Central memory CD8-positive, alpha-beta T cell (primary cell): ENCODE measurements at regions not wholly inside any gene's neighbourhood (a gene's known extent, or its start where the extent isn't known, plus 50 kb on each side); places are given as distances from the start of the nearest gene placed in this dataset.

ENCODE experiments used
- ATAC-seq: fragments of 150-1000 bp; cut with Tn5 transposase; replicated peaks from 2 replicates; pipeline ENCODE4 v1.10.0; 2022; ENCODE audit warnings: mild to moderate bottlenecking, moderate FRiP score, moderate number of reproducible peaks; ENCODE audit not compliant: poor library complexity, severe bottlenecking; ENCODE audit errors: extremely low read depth
- DNase-seq, 2 donors: peaks; one replicate each; pipeline ENCODE4 v3.0.0; 2021; ENCODE audit warnings: low spot score in 2 of 2
- H3K27ac Mint-ChIP-seq: one replicate; pipeline ENCODE4 v1.8.0; 2022; ENCODE audit warnings: low read depth, mild to moderate bottlenecking, moderate library complexity, mixed read lengths
- H3K27me3 Mint-ChIP-seq: one replicate; pipeline ENCODE4 v1.8.0; 2022; ENCODE audit warnings: mixed read lengths
- H3K36me3 Mint-ChIP-seq: one replicate; pipeline ENCODE4 v1.8.0; 2022; ENCODE audit warnings: mild to moderate bottlenecking, moderate library complexity, mixed read lengths; ENCODE audit not compliant: insufficient read depth
- H3K4me1 Mint-ChIP-seq: one replicate; pipeline ENCODE4 v1.8.0; 2022; ENCODE audit warnings: mixed read lengths
- H3K4me3 Mint-ChIP-seq: one replicate; pipeline ENCODE4 v1.8.0; 2022; ENCODE audit warnings: mild to moderate bottlenecking, moderate library complexity, mixed read lengths
- H3K9me3 Mint-ChIP-seq: one replicate; pipeline ENCODE4 v1.8.0; 2022; ENCODE audit warnings: mixed read lengths

DNA sequence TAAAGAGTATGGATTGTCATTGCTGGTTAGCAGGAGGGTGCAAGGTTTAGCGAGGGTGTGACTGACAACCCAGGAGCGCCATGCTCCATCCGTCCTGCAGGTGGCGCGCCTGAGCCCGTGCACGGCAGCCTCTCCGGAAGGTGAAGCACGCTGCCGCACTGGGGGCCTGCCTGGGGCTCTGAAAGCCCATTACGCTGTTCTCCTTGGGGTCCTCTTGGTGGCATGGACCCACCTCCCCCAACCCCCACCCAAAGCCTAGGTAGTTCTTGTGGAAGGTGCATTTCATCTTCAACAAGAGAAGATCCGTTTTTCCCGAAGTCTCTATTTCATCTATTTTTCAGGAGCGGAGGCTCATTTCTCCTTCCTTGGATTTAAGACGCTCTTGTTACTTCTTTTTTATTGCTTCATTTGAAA lies 197.4 kb upstream of the KCNG1 start:
- DNase-seq (peak; percentile 19 to 43), ATAC-seq (peak; percentile 32)
- Mint-ChIP-seq H3K36me3 (no peaks in the 10 kb centered on the region), H3K27ac (no peak overlapping the region), H3K4me1 (peaks cover 12% of the 10 kb centered on the region), H3K4me3 (no peak overlapping the region), H3K9me3 (peaks cover 9% of the 10 kb centered on the region), H3K27me3 (peaks cover 55% of the 10 kb centered on the region)

DNA sequence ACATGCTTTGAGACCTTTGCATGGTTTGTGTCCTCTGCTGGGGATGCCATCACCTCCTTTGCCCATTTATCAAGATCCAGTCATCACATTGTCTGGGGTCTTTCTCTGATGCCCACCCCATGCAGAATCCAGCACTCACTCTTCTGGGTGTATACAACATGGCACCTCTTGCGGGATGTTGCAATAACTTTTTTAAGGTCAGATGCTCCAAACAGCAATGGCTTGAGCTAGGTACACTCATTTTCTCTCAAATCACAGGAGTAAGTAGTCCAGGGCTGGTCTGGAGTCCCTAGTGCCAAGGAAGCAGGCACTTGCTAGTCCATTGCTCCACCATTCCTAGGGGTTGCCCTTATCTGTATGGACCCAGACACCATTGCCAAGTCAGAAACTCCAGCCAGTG lies 196.6 kb upstream of the KCNG1 start:
- H3K36me3 Mint-ChIP-seq: no peaks in the 10 kb centered on the region
- H3K4me1 Mint-ChIP-seq: peaks cover 12% of the 10 kb centered on the region
- peaks cover 9% of the 10 kb centered on the region for H3K9me3 Mint-ChIP-seq
- H3K27ac Mint-ChIP-seq: no peak overlapping the region
- no peak for DNase-seq
- ATAC-seq: no peak
- no peak overlapping the region for H3K4me3 Mint-ChIP-seq
- H3K27me3 Mint-ChIP-seq: peaks cover 62% of the 10 kb centered on the region

DNA sequence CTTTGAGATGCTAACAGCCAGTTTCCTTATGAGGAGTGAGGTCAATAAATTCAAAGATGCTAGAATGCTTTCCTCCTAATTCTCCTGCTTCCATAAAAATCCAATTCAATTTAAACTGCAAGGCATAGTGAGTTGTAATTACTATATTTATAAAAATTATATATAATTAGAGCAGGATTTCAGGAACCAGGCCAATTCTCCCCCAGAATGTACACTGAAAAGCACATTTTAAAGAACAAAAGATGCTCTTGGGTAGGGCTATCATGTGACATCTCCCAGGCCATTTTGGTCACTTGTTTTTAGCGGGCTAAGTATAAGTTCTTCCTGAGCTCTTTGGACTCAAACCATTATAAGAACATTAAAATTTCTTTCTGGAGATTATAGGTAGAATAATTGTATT lies 195.7 kb upstream of the KCNG1 start:
- H3K36me3 Mint-ChIP-seq: no peaks in the 10 kb centered on the region
- H3K27me3 Mint-ChIP-seq: peaks cover 71% of the 10 kb centered on the region
- no peak for ATAC-seq
- peaks cover 9% of the 10 kb centered on the region for H3K9me3 Mint-ChIP-seq
- H3K27ac Mint-ChIP-seq: no peak overlapping the region
- H3K4me1 Mint-ChIP-seq: peaks cover 12% of the 10 kb centered on the region
- H3K4me3 Mint-ChIP-seq: no peak overlapping the region
- no peak for DNase-seq

DNA sequence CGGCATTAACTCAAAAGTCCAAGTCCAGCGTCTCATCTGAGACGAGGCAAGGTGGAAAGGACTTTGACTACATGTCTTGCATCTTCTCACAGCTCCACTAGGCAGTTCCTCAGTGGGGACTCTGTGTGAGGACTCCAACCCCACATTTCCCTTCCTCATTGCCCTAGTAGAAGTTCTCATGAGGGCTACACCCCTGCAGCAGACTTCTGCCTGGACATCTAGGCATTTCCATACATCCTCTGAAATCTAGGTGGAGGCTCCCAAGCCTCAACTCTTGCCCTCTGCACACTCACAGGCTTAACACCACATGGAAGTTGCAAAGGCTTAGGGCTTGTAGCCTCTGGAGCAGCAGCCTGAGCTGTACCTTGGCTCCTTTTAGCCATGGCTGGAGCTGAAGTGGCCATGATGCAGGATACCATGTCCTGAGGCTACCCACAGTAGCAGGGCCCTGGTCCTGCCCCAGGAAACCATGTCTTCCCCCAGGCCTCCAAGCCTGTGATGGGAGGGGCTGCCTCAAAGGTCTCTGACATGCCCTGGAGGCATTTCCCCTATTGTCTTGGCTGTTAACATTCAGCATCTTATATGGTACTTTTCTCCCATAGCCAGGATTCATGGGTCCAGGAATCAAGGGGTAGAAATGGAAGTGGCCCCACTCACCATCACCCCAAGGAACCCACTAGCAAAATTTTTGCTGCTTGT lies 194.6 kb upstream of the KCNG1 start:
- H3K9me3 Mint-ChIP-seq: peaks cover 9% of the 10 kb centered on the region
- no peak overlapping the region for H3K4me3 Mint-ChIP-seq
- H3K4me1 Mint-ChIP-seq: peaks cover 12% of the 10 kb centered on the region
- no peak for DNase-seq
- ATAC-seq: no peak
- no peak overlapping the region for H3K27ac Mint-ChIP-seq
- no peaks in the 10 kb centered on the region for H3K36me3 Mint-ChIP-seq
- peaks cover 82% of the 10 kb centered on the region for H3K27me3 Mint-ChIP-seq

DNA sequence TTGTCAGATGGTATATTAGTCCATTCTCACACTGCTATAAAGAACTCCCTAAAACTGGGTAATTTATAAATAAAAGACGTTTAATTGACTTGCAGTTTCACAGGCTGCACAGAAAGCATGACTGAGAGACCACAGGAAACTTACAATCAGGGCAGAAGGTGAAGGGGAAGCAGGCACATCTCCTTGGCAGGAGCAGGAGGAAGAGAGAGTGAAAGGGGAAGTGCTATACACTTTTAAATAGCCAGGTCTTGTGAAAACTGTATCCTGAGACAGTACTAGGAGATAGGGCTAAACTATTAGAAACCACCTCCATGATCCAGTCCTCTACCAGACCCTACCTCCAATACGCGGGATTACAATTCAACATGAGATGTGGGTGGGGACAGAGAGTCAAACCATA lies 193.9 kb upstream of the KCNG1 start:
- DNase-seq (no peak), ATAC-seq (no peak)
- no peaks in the 10 kb centered on the region for H3K36me3 Mint-ChIP-seq
- H3K4me3 Mint-ChIP-seq: no peak overlapping the region
- peaks cover 9% of the 10 kb centered on the region for H3K9me3 Mint-ChIP-seq
- peaks cover 12% of the 10 kb centered on the region for H3K4me1 Mint-ChIP-seq
- H3K27me3 Mint-ChIP-seq: peaks cover 84% of the 10 kb centered on the region
- no peak overlapping the region for H3K27ac Mint-ChIP-seq

DNA sequence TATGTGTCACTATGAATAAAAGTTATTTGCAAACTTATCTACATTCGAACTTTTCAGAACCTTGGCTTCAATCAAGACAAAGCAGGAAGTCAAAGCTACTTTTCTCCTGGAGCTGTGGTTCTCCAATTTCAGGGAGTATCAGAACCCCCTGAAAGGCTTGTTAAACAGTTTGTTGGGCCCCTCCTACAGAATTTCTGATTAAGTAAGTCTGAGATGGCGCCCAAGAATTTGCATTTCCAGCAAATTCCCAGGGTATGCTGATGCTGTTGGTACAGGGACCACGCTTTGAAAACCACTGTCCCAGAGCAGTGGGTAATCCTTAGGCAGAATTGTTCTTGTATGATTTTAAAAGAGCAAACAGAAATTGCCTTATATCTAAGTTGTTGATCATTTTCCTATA lies 189.9 kb upstream of the KCNG1 start:
- peaks cover 95% of the 10 kb centered on the region for H3K27me3 Mint-ChIP-seq
- H3K4me3 Mint-ChIP-seq: no peak overlapping the region
- H3K4me1 Mint-ChIP-seq: no peaks in the 10 kb centered on the region
- peaks cover 9% of the 10 kb centered on the region for H3K9me3 Mint-ChIP-seq
- DNase-seq: no peak
- H3K27ac Mint-ChIP-seq: no peak overlapping the region
- H3K36me3 Mint-ChIP-seq: no peaks in the 10 kb centered on the region
- ATAC-seq: no peak

DNA sequence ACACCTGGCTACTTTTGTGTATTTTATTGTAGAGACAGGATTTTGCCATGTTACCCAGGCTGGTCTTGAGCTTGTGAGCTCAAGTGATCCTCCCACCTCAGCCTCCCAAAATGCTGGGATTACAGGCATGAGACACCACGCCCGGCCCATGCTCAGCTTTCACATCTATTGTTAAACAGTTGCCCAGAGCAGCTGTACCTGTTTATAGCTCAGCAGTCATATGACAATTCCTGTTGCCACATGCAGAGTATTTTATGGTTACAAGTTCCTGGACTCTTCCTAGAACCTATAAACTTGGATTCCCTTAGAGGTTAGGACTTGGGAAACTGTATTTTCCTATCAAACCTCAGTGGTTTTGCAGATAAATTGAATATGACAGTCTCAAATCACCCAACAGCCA lies 188.3 kb upstream of the KCNG1 start:
- no peaks in the 10 kb centered on the region for H3K36me3 Mint-ChIP-seq
- H3K9me3 Mint-ChIP-seq: no peaks in the 10 kb centered on the region
- no peak overlapping the region for H3K4me3 Mint-ChIP-seq
- DNase-seq (no peak), ATAC-seq (no peak)
- H3K27me3 Mint-ChIP-seq: peaks cover 92% of the 10 kb centered on the region
- H3K27ac Mint-ChIP-seq: no peak overlapping the region
- no peaks in the 10 kb centered on the region for H3K4me1 Mint-ChIP-seq

DNA sequence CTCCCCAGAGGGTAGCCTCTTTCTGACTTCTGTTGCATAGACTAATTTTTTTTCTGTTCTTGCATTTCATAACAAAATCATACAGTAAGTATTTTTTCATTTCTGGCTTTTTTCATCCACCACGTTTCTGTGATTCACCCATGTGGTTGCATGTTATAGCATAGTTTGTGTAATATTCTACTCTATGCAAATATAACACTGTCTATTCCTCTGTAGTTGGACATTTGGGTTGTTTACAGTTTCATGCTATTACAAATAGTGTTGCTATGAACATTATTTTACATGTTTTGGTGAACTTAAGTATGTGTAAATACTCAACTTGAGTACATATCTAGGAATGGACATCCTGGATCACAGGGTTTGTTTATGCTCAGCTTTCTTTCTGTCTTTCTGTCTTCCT lies 187.2 kb upstream of the KCNG1 start:
- no peak for ATAC-seq
- Mint-ChIP-seq H3K27ac (no peak overlapping the region), H3K27me3 (peaks cover 84% of the 10 kb centered on the region), H3K4me3 (no peak overlapping the region), H3K36me3 (no peaks in the 10 kb centered on the region), H3K9me3 (no peaks in the 10 kb centered on the region), H3K4me1 (no peaks in the 10 kb centered on the region)
- no peak for DNase-seq

DNA sequence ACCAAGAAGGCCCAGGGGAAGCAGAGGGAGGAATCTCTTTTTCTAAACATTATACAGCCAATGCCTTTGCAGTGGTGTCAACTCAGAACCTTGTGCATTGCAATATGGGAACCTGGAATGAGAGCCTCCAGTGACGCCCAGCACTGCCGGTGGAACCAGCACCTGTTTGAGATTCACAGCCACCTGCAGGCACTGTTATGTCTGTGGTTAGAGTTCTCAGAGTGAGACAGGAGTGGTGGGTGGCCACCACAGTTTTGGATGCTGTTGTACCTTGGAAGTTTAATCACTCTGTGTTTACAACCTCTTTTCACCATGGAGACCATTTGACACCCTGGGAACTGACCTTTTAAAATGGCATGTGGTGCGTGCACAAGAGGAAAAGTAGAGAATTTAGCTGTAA lies 185.3 kb upstream of the KCNG1 start:
- Mint-ChIP-seq H3K27me3 (peaks cover 65% of the 10 kb centered on the region), H3K4me3 (no peak overlapping the region), H3K9me3 (no peaks in the 10 kb centered on the region), H3K36me3 (no peaks in the 10 kb centered on the region), H3K27ac (no peak overlapping the region), H3K4me1 (no peaks in the 10 kb centered on the region)
- no peak for DNase-seq
- ATAC-seq: no peak

DNA sequence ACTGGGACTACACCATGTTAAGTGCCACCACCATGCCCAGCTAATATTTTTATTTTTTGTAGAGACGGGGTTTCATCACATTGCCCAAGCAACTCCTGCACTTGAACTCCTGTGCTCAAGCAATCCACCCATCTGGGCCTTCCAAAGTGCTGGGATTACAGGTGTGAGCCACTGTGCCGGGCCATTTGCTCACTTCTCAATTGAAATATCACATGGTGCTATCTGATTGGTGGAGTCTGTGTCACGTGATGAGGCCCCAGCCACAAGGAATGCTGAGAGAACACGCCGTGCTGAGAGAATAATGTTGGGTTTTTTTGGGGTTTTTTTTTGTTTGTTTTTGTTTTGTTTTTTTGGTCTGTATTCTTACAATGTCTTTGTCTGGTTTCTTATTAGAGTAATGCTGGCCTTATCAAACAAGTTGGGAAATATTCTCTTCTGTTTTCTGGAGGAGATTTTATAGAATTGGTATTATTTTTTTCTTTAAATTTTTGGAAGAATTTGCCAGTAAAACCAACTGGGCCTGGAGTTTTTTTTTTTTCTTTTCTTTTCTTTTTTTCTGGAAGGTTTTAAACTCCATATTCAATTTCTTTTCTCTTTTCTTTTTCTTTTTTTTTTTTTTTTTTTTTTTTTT lies 183.2 kb upstream of the KCNG1 start:
- H3K27ac Mint-ChIP-seq: no peak overlapping the region
- H3K27me3 Mint-ChIP-seq: peaks cover 63% of the 10 kb centered on the region
- ATAC-seq (no peak), DNase-seq (no peak)
- H3K4me3 Mint-ChIP-seq: no peak overlapping the region
- no peaks in the 10 kb centered on the region for H3K4me1 Mint-ChIP-seq
- no peaks in the 10 kb centered on the region for H3K9me3 Mint-ChIP-seq
- no peaks in the 10 kb centered on the region for H3K36me3 Mint-ChIP-seq

DNA sequence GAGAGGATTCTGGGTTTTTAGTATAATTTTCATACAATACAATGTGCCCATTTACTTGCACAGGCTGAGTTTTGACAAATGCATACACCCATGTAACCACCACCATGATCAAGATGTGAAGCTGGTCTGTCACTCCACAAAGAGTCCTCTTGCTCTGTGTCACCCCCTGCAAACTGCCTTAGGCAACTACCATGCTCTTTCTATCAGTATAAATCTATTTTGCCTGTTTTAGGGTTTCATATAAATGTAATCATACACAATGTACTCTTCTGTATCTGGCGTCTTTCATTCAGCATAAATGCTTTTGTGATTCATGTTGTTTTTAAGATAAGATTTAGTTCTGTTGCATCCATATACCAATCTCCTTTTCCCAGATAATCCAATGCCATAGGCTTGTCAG lies 181.9 kb upstream of the KCNG1 start:
- peaks cover 58% of the 10 kb centered on the region for H3K27me3 Mint-ChIP-seq
- H3K4me1 Mint-ChIP-seq: no peaks in the 10 kb centered on the region
- ATAC-seq: no peak
- no peaks in the 10 kb centered on the region for H3K9me3 Mint-ChIP-seq
- no peaks in the 10 kb centered on the region for H3K36me3 Mint-ChIP-seq
- no peak overlapping the region for H3K27ac Mint-ChIP-seq
- no peak for DNase-seq
- H3K4me3 Mint-ChIP-seq: no peak overlapping the region

DNA sequence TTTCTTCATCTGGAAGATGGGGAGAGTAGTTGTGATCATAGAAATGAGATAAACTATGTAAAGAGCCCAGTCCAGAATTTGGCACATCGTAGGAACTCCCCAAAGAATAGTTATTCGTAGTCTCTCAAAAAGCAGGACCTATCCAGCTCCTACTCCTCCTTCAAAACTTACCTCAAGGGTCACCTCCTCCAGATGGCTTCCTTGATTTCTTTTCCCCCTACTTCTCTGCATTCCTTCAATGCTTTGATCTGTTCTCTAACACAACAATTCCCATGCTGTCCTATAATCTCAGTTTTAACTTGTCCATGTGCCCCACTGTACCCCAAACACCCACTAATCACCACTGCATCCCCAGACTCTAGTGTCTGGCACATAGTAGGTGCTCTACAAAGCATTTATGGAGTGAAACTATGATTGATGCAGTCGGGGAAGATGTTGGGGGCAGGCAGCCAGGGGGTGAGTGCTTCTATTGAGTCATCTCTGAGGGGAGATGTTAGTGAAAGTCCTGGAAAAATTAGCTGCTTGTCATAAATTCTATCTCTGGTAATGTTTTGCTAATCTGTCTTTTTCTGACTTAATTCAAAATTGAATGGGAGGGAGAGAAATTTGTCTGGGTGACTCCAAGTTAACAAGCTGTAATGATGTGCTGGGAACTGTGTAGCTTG lies 181.3 kb upstream of the KCNG1 start:
- ATAC-seq (no peak), DNase-seq (no peak)
- peaks cover 60% of the 10 kb centered on the region for H3K27me3 Mint-ChIP-seq
- no peaks in the 10 kb centered on the region for H3K9me3 Mint-ChIP-seq
- no peaks in the 10 kb centered on the region for H3K36me3 Mint-ChIP-seq
- H3K27ac Mint-ChIP-seq: no peak overlapping the region
- H3K4me3 Mint-ChIP-seq: no peak overlapping the region
- H3K4me1 Mint-ChIP-seq: no peaks in the 10 kb centered on the region

DNA sequence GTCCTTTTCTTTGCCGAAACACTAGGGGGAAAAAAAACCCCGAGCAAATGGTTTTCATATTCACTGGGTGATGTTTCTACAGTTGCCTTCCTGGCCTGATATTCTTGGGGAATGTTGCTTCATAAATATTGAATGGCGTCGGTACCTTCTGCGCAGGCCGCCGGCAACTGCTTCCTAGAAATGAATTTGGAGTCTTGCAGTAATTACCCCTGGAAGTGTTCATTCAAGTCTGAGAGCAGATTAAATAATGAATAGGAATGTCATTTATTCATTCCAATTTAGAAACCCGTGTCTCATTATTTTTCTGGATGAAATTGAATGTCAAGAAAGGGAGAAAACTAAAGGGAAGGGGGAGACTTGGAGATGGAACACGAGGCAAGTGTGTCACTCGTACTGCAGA lies 179.4 kb upstream of the KCNG1 start:
- Mint-ChIP-seq H3K4me3 (no peak overlapping the region), H3K27ac (no peak overlapping the region), H3K27me3 (peaks cover 59% of the 10 kb centered on the region), H3K36me3 (no peaks in the 10 kb centered on the region), H3K4me1 (no peaks in the 10 kb centered on the region), H3K9me3 (no peaks in the 10 kb centered on the region)
- DNase-seq: no peak
- no peak for ATAC-seq
